ENCODE measurements at regions not wholly inside any gene's neighbourhood (a gene's known extent, or its start where the extent isn't known, plus 50 kb on each side); places are given as distances from the start of the nearest gene placed in this dataset.

DNA sequence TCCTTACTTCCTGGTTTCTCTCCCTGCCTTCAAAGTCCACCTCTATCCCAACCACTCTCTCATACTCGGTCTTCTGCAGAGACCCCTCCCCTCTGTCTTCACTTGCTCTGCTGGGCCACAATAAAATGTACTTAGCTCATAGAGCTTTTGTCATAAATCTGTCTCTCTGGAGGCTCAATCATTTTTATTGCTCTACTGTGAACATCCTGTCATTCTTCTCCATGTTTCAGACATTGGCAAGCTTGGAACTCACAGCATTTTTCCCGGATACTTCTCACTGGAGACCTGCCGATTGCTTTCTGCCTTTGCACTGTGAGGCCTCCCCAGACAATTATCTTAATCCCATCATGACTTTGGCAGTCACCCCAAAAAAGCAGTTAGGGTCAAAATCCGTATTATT lies 192.3 kb upstream of the ZMIZ1 start:
- TF ChIP-seq EZH2 (IDR thresholded peaks at IDR 0.05) (no peak), POLR2AphosphoS5 (IDR thresholded peaks at IDR 0.05; ENCODE audit: borderline replicate concordance, low read depth, low read length) (no peak), FOXP2 (optimal IDR thresholded peaks at IDR 0.05; ENCODE audit: control extremely low read depth, extremely low read length, insufficient read depth) (no peak)

All from SK-N-MC (cell line).